Gastrocnemius medialis (tissue), 4 donors: ENCODE measurements at regions not wholly inside any gene's neighbourhood (a gene's known extent, or its start where the extent isn't known, plus 50 kb on each side); places are given as distances from the start of the nearest gene placed in this dataset.

Experiments used
- POLR2A ChIP-seq, 2 donors: fragments of 450-650 bp; IDR thresholded peaks; one replicate each; pipeline ENCODE4 v1.6.1; 2017; ENCODE audit warnings: antibody characterized with exemption in 2 of 2, mild to moderate bottlenecking in 2 of 2, moderate library complexity in 2 of 2
- TF ChIP-seq, protein P1 (sequence below), 5 experiments: fragments of 450-650 bp in 3 of 5; fragments of 200-600 bp in 2 of 5; sonication (generic) in 2 of 5; IDR thresholded peaks in 4 of 5; conservative IDR thresholded peaks in 1 of 5; 1 replicate in 4 of 5; 2 replicates in 1 of 5; pipeline ENCODE4 v1.5.1; 2016 to 2019; ENCODE audit warnings: antibody characterized with exemption in 5 of 5, mild to moderate bottlenecking in 3 of 5, moderate library complexity in 3 of 5

- TF ChIP-seq, protein P1, sequence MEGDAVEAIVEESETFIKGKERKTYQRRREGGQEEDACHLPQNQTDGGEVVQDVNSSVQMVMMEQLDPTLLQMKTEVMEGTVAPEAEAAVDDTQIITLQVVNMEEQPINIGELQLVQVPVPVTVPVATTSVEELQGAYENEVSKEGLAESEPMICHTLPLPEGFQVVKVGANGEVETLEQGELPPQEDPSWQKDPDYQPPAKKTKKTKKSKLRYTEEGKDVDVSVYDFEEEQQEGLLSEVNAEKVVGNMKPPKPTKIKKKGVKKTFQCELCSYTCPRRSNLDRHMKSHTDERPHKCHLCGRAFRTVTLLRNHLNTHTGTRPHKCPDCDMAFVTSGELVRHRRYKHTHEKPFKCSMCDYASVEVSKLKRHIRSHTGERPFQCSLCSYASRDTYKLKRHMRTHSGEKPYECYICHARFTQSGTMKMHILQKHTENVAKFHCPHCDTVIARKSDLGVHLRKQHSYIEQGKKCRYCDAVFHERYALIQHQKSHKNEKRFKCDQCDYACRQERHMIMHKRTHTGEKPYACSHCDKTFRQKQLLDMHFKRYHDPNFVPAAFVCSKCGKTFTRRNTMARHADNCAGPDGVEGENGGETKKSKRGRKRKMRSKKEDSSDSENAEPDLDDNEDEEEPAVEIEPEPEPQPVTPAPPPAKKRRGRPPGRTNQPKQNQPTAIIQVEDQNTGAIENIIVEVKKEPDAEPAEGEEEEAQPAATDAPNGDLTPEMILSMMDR (IDR thresholded peaks at IDR 0.05 in 4 of 5, conservative IDR thresholded peaks at IDR 0.05 in 1 of 5): no peak
- TF ChIP-seq POLR2A (IDR thresholded peaks at IDR 0.05): no peak
Observed at GRCh38 chrX:5726224-5726623, 502.4 kb downstream of the NLGN4X start.
